Neutrophil (primary cell): ENCODE measurements at regions not wholly inside any gene's neighbourhood (a gene's known extent, or its start where the extent isn't known, plus 50 kb on each side); places are given as distances from the start of the nearest gene placed in this dataset.

Experiments
- H3K27ac ChIP-seq: fragments of 200-600 bp; sonication (generic); 2 replicates; pipeline ENCODE4 v1.5.1; 2016; ENCODE audit warnings: mild to moderate bottlenecking, moderate library complexity
- H3K27me3 ChIP-seq: fragments of 200-600 bp; sonication (generic); 2 replicates; pipeline ENCODE4 v1.6.0; 2016; ENCODE audit warnings: mild to moderate bottlenecking
- H3K36me3 ChIP-seq: fragments of 200-600 bp; sonication (generic); 2 replicates; pipeline ENCODE4 v1.5.1; 2017
- H3K4me1 ChIP-seq, 2 experiments: fragments of 200-600 bp in 1 of 2; sonication (generic) in 1 of 2; 1 replicate in 1 of 2; 2 replicates in 1 of 2; pipeline versions ENCODE4 v1.5.1 to v1.6.1; 2013 to 2016; ENCODE audit warnings: low read depth in 1 of 2, low read length in 1 of 2, mild to moderate bottlenecking in 1 of 2, moderate library complexity in 1 of 2; ENCODE audit not compliant: control insufficient read depth in 1 of 2, insufficient read depth in 1 of 2
- H3K4me3 ChIP-seq, 2 experiments: fragments of 200-600 bp in 1 of 2; sonication (generic) in 1 of 2; 1 replicate in 1 of 2; 2 replicates in 1 of 2; pipeline ENCODE4 v1.5.1; 2013 to 2016; ENCODE audit warnings: low read depth in 1 of 2, low read length in 1 of 2, mild to moderate bottlenecking in 1 of 2, moderate library complexity in 1 of 2
- H3K9me3 ChIP-seq: fragments of 200-600 bp; sonication (generic); 2 replicates; pipeline ENCODE4 v1.5.1; 2016
- TF ChIP-seq, protein P1 (sequence below): fragments of 200-600 bp; sonication (generic); IDR thresholded peaks from 2 replicates; pipeline ENCODE4 v1.5.1; 2016; ENCODE audit warnings: antibody characterized with exemption

DNA sequence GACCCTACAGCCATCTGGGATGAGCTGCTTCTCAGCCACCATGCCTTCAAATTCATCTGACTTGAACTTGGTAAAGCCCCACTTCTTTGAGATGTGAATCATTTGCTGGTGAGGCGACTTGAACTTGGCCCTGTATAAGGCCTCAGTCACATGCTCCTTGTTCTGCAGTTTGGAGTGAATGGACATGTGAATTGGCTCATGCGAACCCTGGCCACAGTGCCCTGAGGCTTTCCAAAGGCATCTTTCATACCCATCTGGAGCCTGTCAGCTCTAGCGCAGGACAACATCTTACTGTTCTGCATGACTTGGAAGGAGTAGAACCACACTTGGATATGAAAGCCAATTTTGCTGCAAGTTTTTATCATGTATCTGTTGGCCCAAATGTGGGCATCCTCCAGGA, 244.0 kb upstream of the FAM83B start:
- H3K9me3 ChIP-seq, result no peaks in the 10 kb centered on the region
- H3K27me3 ChIP-seq, result no peaks in the 10 kb centered on the region
- no peaks in the 10 kb centered on the region for H3K4me1 ChIP-seq
- no peak overlapping the region for H3K27ac ChIP-seq
- TF ChIP-seq, protein P1, sequence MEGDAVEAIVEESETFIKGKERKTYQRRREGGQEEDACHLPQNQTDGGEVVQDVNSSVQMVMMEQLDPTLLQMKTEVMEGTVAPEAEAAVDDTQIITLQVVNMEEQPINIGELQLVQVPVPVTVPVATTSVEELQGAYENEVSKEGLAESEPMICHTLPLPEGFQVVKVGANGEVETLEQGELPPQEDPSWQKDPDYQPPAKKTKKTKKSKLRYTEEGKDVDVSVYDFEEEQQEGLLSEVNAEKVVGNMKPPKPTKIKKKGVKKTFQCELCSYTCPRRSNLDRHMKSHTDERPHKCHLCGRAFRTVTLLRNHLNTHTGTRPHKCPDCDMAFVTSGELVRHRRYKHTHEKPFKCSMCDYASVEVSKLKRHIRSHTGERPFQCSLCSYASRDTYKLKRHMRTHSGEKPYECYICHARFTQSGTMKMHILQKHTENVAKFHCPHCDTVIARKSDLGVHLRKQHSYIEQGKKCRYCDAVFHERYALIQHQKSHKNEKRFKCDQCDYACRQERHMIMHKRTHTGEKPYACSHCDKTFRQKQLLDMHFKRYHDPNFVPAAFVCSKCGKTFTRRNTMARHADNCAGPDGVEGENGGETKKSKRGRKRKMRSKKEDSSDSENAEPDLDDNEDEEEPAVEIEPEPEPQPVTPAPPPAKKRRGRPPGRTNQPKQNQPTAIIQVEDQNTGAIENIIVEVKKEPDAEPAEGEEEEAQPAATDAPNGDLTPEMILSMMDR, result no peak
- H3K4me3 ChIP-seq, result no peak overlapping the region
- H3K36me3 ChIP-seq, result no peaks in the 10 kb centered on the region

DNA sequence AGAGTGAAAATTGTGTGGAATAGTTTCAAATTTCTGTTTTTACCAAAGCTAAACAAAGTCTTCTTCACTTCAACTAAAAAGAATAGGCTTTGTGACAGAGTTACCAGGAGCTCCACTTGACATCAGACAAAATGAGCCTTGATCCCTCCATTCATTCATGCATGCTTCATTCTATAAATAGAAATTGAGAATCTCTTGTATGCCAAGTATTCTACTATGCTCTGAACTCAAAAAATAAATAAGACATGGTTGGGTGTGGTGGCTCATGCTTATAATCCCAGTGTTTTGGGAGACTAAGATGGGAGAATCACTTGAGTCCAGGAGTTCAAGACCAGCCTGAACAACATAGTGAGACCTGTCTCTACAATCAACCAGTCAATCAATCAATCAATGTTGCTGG, 236.6 kb upstream of the FAM83B start:
- no peaks in the 10 kb centered on the region for H3K4me1 ChIP-seq
- H3K27me3 ChIP-seq, result no peaks in the 10 kb centered on the region
- H3K27ac ChIP-seq, result no peak overlapping the region
- H3K4me3 ChIP-seq, result no peak overlapping the region
- H3K9me3 ChIP-seq, result no peaks in the 10 kb centered on the region
- TF ChIP-seq, protein P1, result no peak
- H3K36me3 ChIP-seq, result no peaks in the 10 kb centered on the region

DNA sequence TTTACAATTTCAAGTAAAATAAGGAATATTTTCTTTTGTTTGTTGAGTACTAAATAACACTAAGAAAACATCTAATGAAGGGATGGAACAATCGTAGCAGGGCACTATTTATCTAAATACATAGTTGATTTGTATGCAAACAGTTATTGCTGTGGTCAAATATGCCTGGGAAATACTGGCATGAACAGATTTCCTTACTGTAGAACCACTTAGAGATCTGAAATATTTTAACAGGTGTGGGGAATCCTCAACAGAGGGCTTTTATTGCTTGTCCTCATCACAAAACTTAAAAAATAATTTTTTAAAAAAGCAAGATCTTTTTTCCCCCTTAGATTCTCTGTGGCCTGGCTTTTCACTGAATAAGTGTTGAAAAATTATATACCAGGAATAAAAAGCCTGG, 233.0 kb upstream of the FAM83B start:
- Histone ChIP-seq H3K36me3 (no peaks in the 10 kb centered on the region), H3K27ac (no peak overlapping the region), H3K27me3 (no peaks in the 10 kb centered on the region), H3K9me3 (no peaks in the 10 kb centered on the region), H3K4me3 (no peak overlapping the region), H3K4me1 (no peaks in the 10 kb centered on the region)
- TF ChIP-seq, protein P1, result no peak

DNA sequence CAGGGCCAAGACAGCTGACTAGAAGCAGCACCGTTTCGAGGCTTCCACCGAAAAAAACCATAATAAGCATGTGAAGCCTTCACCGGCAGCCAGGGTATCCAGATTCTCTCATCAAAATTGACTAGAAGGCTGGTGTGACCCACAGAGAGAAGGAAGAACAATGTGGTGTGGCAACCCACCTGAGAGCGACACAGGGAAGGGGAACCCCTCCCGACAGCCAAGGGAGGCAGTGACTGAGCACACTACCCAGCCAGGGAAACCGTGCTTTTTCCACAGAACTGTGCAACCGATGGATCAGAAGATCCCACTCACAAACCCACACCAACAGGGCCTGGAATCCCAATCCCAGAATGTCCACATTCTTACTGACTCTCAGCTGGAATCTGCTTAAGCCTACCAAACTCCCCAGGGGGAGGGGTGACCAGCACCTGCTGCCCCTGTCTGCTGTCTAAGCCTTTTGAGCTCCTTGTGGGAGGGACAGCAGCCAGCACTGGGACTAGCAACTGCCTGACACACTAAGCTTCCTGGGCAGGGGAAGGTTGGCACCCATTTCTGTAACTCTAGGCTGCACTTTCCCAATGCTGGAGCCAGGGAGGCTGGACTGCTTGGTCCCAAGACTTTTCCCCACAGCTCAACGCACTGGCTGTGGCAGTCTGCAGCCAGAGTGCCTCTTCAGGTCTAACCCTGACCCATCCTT, 231.9 kb upstream of the FAM83B start:
- Histone ChIP-seq H3K9me3 (no peaks in the 10 kb centered on the region), H3K36me3 (no peaks in the 10 kb centered on the region), H3K27ac (no peak overlapping the region), H3K4me3 (no peak overlapping the region), H3K4me1 (no peaks in the 10 kb centered on the region), H3K27me3 (no peaks in the 10 kb centered on the region)
- TF ChIP-seq, protein P1, result no peak

DNA sequence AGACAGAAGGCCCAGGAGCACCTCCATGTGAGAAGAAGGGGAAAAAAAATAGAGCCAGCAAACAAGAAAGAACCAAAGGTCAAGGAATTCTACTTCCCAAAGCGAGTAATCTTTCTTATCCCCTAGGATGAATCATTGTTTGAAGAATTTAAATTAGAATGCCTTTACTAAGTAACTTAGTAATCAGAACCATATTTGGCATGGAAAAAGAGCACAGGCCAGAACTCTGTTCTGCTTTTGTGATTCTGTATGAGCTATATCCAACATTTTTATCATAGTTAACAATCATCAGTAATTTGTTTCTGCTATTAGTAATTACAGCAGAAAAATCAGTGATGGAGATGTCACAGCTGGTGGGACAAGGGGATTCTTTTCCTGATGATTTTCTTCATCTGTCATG, 228.8 kb upstream of the FAM83B start:
- TF ChIP-seq, protein P1, result no peak
- H3K4me3 ChIP-seq, result no peak overlapping the region
- no peaks in the 10 kb centered on the region for H3K9me3 ChIP-seq
- H3K36me3 ChIP-seq, result no peaks in the 10 kb centered on the region
- H3K27ac ChIP-seq, result no peak overlapping the region
- H3K27me3 ChIP-seq, result no peaks in the 10 kb centered on the region
- H3K4me1 ChIP-seq, result no peaks in the 10 kb centered on the region
